Frontal cortex (tissue), 3 donors: ENCODE measurements at regions not wholly inside any gene's neighbourhood (a gene's known extent, or its start where the extent isn't known, plus 50 kb on each side); places are given as distances from the start of the nearest gene placed in this dataset.

Experiments
- DNase-seq, 2 donors: peaks; one replicate each; pipeline ENCODE4 v3.0.0; 2012; ENCODE audit warnings: low spot score in 2 of 2
- FAIRE-seq: peaks from 2 replicates; lab custom pipeline; 2012; peaks lifted over from hg19 to GRCh38; lab: Jason Lieb, UNC
- donor health status: control.
- donor health status: control.
- donor health status: control.

DNA sequence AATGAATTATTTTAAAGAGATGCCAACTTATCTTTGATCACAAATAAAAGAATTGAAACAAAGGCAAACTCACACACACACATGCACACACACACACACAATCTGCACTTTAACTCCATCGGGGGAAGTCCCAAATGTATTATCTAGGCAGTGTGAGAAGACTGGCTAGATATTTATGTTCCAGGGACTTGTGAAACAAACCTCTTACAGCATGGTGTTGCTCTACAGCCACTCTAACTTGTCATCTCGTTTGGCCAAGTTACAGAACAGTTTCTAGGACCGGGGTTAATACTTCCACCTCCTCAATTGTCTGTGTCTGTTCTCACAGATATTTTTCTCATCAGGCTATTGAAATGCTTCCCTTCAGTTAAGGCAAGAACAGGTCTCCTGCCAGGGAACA is 855.0 kb downstream of the EPHA7 start:
- FAIRE-seq (no peak), DNase-seq (no peak)

DNA sequence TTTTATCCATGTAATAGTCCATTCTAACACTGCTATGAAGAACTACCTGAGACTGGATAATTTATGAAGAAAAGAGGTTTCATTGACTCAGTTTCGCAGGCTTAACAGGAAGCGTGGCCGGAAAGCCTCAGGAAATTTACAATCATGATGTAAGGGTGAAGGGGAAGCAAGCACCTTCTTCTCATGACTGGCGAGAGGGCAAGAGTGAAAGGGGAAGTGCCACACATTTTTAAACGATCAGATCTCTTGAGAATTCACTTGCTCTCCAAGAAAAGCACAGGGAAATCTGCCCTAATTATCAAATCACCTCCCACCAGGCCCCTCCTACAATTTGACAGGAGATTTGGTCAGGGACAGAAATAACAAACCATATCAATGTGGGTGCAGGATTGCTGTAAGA is 859.7 kb downstream of the EPHA7 start:
- no peak for DNase-seq
- no peak for FAIRE-seq

DNA sequence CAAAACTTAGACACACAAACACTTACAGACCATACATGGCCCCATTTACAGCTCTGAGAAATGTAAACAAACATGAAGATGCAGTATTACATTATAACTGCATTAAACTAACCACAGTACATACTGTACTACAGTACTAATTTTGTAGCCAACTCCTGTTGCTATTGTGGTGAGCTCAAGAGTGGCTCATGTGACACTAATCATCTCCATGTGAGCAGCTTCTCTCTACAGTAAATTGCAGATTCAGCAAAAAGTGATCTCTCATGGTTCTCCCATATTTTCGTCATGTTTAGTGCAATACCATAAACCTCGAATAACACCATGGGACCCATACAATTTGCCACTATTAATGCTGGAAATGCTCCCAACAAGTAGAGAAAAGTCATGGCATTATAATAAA is 860.4 kb downstream of the EPHA7 start:
- DNase-seq (no peak), FAIRE-seq (no peak)

DNA sequence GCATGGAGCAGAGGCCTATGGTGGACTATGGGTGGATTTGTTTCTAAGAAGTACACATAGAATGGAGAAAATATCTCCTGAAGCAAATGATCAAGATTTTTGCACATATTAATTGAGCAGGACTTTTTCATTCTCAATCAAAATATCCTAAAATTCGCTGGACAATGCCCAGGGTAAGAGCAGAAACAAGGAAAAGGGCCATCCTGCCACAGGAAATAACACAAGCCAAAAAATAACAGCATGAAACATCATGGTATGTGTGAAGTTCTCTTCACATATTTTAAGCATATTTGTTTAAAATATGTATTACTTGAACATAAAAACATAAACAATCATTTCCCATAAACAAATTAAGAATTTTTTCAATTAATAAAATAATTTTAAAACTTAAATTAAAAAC is 868.9 kb downstream of the EPHA7 start:
- DNase-seq = no peak
- FAIRE-seq = peak; percentile 66

DNA sequence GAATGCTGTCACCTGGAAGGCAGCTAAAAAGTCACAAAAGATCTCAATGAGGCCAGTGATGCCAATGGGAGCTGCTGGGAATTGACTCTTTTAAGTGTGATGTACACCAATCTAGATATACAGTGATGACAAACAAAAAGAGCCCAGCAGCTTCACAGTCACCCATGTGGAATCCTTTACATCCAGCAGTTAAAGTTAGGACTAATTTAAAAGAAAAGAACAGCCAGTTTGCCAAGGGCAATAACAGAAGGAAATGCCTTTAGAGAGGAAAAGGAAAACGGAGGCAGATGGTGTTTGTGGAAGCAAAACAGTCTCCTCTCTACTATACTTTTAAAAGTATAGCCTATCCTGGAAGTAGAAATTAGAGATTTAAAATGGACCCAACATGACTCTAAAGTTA is 873.5 kb downstream of the EPHA7 start:
- no peak for FAIRE-seq

DNA sequence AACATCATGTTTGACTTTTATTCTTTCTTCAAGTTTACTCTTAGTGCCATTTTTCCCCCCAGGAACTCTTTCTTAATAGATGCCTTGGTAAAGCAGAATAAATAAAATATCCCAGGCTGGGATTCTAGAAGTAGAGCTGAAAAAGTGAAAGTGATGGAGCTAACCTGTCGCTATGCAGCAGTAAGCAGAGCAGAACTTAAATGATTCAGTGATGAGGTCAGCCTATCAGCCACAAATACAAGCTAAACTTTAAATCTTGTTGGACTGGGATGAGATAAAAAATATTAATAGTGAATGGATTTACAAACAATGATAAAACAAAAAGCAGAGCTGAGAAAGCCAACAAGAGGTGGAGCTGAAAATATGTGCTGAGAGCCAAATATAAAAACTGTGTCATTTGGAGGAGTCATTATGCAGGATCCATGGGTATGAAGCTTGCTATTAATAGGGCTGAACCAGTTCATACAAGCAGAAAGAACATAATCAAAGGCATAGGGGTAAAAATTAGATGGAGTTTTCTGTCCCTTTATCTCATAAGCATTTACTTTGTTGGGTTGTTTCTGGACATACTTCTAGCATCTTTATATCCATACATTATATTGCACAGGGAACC is 877.8 kb downstream of the EPHA7 start:
- no peak for DNase-seq
- no peak for FAIRE-seq

More for the DNA sequence above, 873.5 kb downstream of the EPHA7 start:
- DNase-seq = no peak

DNA sequence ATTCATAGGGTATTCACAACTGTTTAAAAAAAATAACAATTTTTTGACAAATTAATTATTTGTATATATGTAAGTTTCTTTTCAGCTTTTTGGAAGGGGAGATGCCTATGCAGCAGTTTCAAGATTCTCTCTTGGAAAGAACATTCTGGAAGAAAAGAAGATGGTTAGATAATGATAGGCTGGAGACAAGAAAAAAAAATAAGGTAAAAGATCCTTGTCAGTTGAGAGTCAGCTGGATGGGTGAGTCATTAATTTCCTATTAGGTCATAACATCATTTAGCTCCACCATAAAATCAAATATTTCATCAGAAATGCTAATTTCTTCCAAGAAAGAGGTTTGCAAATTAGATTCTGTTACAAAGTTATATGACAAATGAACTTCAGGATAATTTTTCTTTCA is 880.4 kb downstream of the EPHA7 start:
- FAIRE-seq (no peak), DNase-seq (no peak)

DNA sequence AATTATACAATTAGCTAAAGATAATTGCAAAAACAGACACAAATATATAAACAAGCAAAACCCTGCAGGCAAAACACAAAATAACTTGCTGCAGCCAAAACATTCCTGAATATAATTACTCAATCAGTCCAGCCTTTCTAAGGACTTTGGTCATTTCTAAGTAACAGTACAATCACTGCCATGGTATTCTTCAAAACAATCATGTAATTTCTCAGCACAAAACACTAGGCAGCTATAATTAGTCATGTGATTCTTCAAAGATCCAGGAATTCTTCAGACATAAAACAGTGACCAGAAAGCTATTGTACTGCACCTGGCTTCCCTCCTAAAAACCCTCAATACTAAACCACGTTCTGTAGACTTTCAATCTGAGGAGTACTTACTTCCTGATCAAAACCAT is 881.1 kb downstream of the EPHA7 start:
- FAIRE-seq (no peak), DNase-seq (no peak)

DNA sequence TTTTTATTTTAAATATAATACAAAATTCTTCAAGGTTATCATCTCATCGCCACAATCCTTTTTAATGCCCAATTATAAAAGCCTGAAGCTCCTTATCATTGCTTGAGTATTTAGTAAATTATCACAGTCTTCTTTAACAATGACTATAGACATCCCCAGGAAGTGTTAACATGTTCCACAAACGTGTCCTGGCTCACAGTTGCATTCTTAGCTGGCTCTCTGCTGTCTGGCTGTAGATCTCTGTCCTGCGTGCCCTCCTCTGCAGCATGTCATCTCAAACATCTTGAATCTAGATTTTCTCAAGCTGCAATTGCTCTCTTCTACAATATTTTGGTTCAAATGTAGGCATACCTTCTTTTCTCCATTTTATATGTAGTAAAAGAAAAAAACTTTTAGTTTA is 885.2 kb downstream of the EPHA7 start:
- no peak for DNase-seq
- no peak for FAIRE-seq

DNA sequence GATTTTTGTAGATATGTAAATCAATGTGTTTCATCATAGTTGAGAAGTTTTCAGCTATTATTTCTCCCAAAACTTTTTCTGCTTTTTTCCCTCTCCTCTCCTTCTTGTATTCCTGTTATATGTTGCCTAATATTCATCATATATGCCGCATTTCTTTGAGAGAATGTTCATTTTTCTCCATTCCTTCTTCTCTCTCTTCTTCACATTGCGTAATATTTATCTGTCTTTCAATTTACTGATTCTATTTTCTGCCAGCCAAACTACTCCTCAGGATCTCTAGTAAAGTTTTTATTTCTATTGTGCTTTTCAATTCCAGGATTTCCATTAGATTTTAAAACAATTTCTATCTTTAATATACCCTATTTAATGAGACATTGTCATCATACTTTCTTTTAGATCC is 896.8 kb downstream of the EPHA7 start:
- FAIRE-seq = no peak
- DNase-seq = no peak

DNA sequence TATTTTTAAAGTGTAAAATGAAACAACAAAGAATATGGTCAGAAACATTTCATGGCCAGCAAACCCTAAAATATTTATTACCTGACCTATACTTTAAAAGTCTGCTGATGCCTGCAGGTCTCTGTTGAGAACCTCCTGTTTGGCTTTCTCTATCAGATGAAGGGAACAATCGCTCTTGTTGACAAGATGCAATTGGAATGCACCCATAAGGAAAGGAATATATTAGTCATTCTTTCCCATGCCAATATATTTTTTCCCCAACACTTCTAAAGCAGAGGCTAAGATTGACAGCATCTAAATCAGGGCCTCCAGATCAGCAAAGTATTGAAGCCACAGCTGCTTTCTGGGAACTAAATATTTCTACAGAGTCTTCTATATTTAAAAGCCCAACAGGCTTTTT is 897.8 kb downstream of the EPHA7 start:
- no peak for FAIRE-seq
- DNase-seq = no peak

DNA sequence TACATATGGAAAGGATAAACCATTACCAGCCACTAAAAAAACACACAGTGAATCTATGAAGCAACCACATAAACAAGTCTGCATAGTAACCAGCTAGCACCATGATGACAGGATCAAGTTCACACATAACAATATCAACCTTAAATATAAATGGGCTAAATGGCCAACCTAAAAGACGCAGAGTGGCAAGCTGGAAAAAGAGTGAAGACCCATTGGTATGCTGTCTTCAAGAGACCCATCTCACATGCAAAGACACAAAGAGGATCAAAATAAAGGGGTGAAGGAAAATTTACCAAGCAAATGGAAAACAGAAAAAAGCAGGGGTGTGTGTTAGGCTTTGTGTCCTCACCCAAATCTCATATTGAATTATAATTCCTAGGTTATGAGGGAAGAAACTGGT is 909.2 kb downstream of the EPHA7 start:
- DNase-seq = no peak
- FAIRE-seq = no peak

DNA sequence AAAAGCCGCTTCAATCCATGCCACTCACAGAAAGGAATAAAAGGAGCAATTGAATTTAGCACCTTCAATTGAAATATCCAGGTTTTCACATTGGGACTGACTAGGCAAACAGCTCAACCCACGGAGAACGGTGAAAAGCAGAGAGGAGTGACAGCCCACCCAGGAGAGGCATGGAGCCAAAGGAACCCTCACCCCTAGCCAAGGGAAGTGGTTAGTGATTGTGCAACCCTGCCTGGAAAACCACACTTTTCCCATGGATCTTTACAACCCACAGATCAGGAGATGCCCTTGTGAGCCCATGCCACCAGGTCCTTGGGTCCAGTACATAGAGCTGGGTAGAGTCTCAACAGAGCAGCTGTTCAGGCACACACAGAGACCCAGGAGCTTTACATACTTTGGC is 911.8 kb downstream of the EPHA7 start:
- DNase-seq = no peak
- FAIRE-seq = no peak

DNA sequence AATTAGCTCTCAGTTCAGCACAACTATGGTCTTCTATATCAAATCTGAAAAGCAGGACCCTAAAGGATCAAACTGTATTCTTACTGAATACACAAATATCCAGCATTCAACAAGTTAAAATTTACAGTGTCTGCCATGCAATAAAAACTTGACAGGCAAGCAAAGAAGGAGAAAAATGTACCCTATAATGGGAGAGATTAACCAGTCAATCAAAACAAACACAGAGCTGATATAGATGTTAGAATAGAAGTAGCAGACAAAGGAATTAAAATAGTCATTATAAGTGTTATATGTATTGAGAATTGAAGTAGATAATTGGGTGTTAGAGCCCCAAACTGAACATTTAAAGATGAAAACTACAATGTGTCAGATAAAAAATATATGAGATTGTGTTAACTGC is 914.9 kb downstream of the EPHA7 start:
- no peak for FAIRE-seq

DNA sequence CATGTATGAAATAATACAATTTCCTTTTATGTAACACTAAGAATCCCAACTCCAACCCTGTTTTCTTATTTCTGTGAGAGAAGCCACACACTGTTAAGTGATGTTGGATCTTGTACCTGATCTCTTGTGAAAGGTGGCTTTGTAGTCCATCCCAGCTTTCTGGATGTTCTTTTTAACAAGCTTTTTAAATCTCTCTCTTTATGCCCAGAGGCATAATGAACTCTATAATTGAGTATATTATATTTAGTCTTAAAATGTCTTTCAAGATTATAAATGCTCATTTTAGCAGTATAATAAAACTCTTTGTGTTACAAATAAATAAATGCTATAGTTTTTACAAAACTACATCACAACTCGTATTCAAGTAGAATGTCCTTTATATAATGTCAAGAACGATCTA is 922.1 kb downstream of the EPHA7 start:
- FAIRE-seq = no peak
- DNase-seq = no peak

More for the DNA sequence above, 914.9 kb downstream of the EPHA7 start:
- no peak for DNase-seq

DNA sequence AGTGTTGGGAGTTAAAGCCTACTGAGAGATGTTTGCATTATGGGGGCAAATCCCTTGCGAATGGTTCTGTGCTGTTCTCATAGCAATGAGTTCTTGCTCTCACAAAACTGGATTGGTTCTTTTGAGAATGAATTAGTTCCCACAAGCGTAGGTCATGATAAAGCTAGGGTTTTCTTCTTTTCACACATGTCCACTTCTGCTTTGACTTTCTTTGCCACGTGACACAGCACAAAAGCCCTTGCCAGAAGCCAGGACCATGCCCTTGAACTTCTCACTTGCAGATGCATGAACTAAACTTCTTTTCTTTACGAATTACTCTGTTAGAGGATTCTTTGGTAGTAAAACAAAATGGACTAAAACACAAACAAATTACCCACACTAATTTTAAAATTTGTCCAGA is 922.8 kb downstream of the EPHA7 start:
- no peak for DNase-seq
- no peak for FAIRE-seq

DNA sequence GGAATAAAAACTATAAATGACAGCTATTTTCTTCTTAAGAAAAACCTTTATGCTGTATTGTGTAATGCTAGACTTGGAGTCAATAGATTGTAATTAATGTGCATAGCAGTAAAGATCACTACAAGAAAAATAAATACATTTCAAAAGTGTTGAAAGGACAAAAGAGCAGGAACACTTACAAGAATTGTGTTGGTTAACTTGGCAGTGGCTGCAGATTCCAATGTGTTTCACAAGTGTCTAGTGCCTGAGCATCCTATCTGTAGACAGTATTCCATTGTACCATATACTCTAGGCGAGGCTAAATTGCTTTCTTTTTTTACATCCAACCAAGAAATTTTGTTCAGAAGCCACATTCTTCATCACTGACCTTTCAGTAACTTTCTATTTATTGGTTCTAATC is 924.1 kb downstream of the EPHA7 start:
- no peak for DNase-seq
- no peak for FAIRE-seq

DNA sequence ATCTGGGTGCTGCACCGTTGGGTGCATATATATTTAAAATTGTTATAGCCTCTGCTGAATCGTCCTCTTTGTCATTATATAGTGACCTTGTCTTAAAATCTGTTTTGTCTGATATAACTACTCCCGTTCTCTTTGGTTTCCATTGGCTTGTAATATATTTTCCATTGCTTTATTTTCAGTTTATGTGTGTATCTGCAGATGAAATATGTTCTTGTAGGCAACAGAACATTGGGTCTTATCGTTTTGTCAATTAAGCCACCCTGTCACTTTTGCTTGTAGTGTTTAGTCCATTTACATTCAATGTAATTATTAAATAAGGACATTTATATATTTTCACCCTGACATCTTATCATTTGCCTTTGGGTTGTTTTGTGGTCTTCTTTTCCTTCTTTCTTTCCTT is 933.9 kb downstream of the EPHA7 start:
- FAIRE-seq = no peak

DNA sequence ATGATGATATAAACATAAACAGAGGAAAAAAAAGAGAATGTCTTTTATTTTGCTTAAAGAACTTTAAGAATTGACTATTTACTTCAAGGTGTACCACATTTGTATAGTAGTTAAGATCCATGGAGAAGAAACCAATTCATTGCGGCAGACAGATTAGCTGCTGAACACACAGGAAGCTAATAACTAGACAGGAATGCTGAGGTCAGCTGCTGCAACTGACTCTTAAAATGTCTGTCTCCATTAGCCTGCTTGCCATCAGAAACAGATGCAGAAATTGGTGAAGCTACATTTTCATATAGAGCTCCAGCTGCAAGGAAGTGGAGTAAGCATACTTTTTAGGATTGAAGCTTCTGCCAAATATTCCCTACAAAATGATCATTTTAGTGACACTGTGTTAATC is 939.5 kb downstream of the EPHA7 start:
- DNase-seq = no peak

More for the DNA sequence above, 933.9 kb downstream of the EPHA7 start:
- DNase-seq = no peak

DNA sequence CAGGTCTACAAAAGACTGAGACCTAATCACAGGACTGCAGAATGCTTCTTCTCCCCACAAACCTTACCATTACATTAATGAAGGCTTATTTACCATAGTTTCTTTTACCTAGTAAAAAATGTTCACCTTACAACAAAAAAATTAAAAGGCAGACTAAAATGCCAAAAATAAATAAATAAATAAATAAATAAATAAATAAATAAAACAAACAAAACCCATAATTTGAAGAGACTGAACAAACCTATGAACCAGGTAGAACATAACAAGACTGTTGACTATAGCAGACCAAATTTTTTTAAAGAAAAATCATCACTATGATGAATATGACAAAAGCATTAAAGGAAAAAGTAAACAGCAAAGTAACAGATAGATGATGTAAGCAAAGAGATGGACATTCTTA is 946.3 kb downstream of the EPHA7 start:
- FAIRE-seq (no peak), DNase-seq (no peak)

More for the DNA sequence above, 939.5 kb downstream of the EPHA7 start:
- FAIRE-seq = no peak

DNA sequence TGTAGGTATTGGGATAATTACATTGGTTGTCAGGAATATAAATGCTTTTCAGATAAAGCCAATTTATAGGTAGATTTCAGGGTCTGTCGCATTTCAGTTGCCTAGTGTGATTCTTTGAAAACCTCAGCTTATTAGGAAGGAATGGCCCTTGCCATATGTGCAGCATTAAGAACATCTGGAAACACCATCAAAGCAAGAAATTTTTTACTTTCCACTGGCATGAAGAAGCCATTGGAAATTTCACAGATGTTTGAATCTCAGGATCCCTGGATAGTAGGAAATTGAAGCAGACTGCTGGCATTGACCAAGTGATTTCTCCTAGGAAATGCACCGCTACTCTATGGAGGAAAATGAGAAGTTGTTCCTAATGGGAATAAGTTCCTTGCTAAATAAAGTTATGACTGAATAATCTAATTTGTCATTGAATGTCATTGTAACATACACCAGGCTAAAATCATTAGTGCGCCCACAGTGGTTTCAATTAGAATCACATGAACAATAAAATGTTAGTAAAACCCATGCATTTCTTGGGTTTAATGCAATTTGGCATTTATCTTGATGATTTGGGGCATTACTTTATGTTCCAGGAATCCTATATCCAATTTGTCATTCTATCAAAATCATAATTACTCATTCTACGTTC is 950.1 kb downstream of the EPHA7 start:
- DNase-seq = no peak
- no peak for FAIRE-seq

DNA sequence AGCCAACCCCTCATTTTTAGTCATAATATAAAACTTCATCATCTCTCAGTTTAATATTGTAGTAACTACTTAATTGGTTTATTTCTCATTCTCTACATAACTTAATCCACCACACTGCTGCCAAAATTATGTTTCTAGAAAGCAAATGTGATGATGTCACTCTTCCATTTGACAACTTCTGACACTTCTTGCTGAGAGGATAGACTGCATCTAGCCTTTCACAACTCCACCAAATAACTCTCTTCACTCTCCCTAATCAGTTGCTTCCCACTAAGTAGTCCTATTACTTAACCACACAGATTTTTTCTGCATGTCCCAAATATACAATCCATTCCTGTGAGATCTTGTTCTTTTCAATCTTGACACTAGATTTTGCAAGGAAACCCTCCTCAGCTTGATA is 951.3 kb downstream of the EPHA7 start:
- FAIRE-seq (no peak), DNase-seq (no peak)
